ENCODE measurements at regions not wholly inside any gene's neighbourhood (a gene's known extent, or its start where the extent isn't known, plus 50 kb on each side); places are given as distances from the start of the nearest gene placed in this dataset.

DNA sequence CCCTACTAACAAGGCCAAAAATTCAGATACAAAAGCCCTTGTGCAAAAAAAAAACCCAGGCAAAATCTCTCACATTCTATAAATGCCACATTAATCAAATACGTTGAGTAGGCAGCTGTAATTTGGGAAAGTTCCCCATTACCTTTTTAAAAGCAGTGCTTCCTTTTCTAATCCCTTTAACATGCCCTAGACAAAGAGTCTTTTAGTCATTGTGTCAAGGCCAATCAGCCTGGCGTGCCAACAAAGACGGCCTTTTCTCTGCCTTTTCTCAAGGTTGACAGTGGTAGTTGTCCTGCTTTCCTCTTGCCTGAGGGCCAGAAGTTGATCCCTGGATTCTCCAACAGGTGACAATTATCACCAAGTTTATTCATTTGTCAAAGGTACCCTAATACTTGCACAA, 62.5 kb upstream of the METAP2 start:
- H3K27ac ChIP-seq = no peak overlapping the region
- ATAC-seq = no peak

DNA sequence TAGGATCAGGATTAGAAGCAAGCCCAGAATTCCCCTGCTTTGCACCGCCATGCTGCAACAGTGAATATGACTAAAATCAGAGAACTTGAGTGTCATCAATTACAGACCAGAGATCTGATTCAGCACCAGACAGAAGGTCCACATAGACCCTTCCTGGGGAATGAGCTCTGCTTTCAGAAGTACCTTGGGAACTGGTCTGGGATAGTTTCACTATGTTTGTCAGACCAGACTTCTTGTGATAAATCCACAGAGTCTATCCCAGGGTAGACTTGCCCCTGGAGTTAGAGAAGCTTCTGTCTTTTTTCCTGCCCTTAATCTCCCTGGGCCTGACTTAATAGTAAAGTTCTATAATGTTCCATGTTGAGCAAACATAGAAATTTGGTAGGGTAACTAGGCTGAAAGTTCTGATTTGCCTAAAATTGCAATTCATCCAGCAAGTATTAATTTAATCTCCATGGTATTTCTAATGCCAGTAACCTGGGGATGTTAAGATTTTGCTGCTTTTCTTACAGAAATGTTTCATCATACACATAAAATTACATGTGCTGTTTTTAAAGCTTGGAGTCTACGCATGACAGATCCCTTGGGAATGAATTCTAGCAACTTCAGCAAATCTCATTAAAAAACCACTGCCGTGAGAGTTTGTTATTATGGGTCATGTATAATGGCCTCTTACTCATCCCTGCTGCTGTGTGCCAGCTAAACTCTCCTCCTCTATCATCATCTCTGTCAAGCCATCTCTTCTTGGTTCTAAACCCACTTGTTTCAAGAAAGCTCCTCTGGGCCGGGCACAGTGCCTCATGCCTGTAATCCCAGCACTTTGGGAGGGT, 61.3 kb upstream of the METAP2 start:
- intact Hi-C loops (cut with DNase I) = no loop called here

More for the DNA sequence above, 62.5 kb upstream of the METAP2 start:
- no peaks in the 10 kb centered on the region for H3K27me3 ChIP-seq
- H3K36me3 ChIP-seq = no peaks in the 10 kb centered on the region
- DNase-seq = no peak
- TF ChIP-seq POLR2A (IDR thresholded peaks at IDR 0.05) = no peak
- TF ChIP-seq, protein P1, sequence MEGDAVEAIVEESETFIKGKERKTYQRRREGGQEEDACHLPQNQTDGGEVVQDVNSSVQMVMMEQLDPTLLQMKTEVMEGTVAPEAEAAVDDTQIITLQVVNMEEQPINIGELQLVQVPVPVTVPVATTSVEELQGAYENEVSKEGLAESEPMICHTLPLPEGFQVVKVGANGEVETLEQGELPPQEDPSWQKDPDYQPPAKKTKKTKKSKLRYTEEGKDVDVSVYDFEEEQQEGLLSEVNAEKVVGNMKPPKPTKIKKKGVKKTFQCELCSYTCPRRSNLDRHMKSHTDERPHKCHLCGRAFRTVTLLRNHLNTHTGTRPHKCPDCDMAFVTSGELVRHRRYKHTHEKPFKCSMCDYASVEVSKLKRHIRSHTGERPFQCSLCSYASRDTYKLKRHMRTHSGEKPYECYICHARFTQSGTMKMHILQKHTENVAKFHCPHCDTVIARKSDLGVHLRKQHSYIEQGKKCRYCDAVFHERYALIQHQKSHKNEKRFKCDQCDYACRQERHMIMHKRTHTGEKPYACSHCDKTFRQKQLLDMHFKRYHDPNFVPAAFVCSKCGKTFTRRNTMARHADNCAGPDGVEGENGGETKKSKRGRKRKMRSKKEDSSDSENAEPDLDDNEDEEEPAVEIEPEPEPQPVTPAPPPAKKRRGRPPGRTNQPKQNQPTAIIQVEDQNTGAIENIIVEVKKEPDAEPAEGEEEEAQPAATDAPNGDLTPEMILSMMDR (IDR thresholded peaks at IDR 0.05) = no peak
- intact Hi-C loops (cut with DNase I) = no loop called here
- no peaks in the 10 kb centered on the region for H3K9me3 ChIP-seq
- 60 to 87% (median 78%) methylated on average over 3 of the region's 3 CpGs for WGBS, 4 donors
- no peaks in the 10 kb centered on the region for H3K4me1 ChIP-seq
- no peak overlapping the region for H3K4me3 ChIP-seq

DNA sequence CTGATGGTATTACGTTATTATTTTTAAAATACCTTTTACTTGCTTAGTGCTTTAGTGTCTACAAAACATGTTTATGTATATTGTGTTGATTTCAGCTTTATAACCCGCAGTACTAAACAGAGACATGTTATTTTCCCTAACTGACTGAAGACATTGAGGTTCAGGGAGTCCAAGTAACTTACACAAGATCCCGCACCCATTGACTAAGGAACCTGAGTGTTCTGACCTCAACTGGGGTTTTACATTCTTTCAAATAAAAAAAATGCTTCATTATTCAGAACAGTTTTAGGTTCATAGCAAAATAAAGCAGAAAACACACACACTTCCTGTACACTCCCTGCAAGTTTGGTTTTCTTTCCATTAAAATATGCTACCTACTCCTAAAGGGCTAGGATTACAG, 60.4 kb upstream of the METAP2 start:
- no peaks in the 10 kb centered on the region for H3K9me3 ChIP-seq
- WGBS, 4 donors = 82 to 93% (median 92%) methylated on average over 3 of the region's 3 CpGs
- no peaks in the 10 kb centered on the region for H3K27me3 ChIP-seq
- intact Hi-C loops (cut with DNase I) = no loop called here
- H3K27ac ChIP-seq = no peak overlapping the region
- no peaks in the 10 kb centered on the region for H3K36me3 ChIP-seq
- TF ChIP-seq POLR2A (IDR thresholded peaks at IDR 0.05) = no peak
- TF ChIP-seq, protein P1 (IDR thresholded peaks at IDR 0.05) = no peak
- DNase-seq (no peak), ATAC-seq (no peak)
- no peak overlapping the region for H3K4me3 ChIP-seq
- H3K4me1 ChIP-seq = peaks cover 0 to 10% (median 2%) of the 10 kb centered on the region in 12 donors

More for the DNA sequence above, 61.3 kb upstream of the METAP2 start:
- H3K4me1 ChIP-seq = peaks cover 0 to 5% (median under 1%) of the 10 kb centered on the region in 12 donors
- H3K27me3 ChIP-seq = no peaks in the 10 kb centered on the region
- ATAC-seq (no peak), DNase-seq (no peak)
- TF ChIP-seq, protein P1 (IDR thresholded peaks at IDR 0.05) = no peak
- no peak for TF ChIP-seq POLR2A (IDR thresholded peaks at IDR 0.05)
- no peaks in the 10 kb centered on the region for H3K9me3 ChIP-seq
- H3K4me3 ChIP-seq = no peak overlapping the region
- no peaks in the 10 kb centered on the region for H3K36me3 ChIP-seq
- WGBS, 4 donors = 72 to 86% (median 77%) methylated on average over 4 of the region's 4 CpGs
- peak overlapping the region in 1 of 12 donors; percentile 8 for H3K27ac ChIP-seq

DNA sequence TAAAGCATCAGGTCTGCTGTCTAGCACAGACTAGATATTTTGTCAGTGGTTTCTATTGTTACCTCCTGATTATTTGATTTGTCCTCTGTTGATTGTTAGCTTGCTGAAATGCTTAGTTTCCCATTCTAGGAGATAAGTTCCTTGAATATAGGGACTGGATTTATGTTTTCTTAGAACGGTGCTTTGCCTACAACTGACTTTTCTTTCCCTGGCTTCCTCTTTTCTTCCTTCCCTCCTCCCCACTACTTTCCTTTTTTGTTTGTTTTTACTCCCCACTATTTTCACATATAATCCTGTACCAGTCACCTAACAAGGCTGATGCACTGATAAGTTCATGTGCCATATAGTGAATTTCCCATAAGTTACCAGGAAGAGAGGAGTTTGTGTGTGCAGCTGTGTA, 58.5 kb upstream of the METAP2 start:
- intact Hi-C loops (cut with DNase I) = loop anchor here in 1 of 10 donors (5.0 kb wide), 1 partner anchor 57 kb away; the partner anchor contains the start of gene METAP2
- H3K4me1 ChIP-seq = peaks cover 0 to 14% (median 2%) of the 10 kb centered on the region in 12 donors
- H3K36me3 ChIP-seq = no peaks in the 10 kb centered on the region
- TF ChIP-seq, protein P1 (IDR thresholded peaks at IDR 0.05) = no peak
- no peak for TF ChIP-seq POLR2A (IDR thresholded peaks at IDR 0.05)
- 56 to 70% (median 62%) methylated on average over 1 of the region's 1 CpG for WGBS, 4 donors
- no peak overlapping the region for H3K4me3 ChIP-seq
- H3K27ac ChIP-seq = no peak overlapping the region
- ATAC-seq (no peak), DNase-seq (no peak)
- no peaks in the 10 kb centered on the region for H3K9me3 ChIP-seq
- H3K27me3 ChIP-seq = no peaks in the 10 kb centered on the region
